IMR-90 (cell line): ENCODE measurements at regions not wholly inside any gene's neighbourhood (a gene's known extent, or its start where the extent isn't known, plus 50 kb on each side); places are given as distances from the start of the nearest gene placed in this dataset.

Experiments
- ATAC-seq: fragments of 200-7000 bp; cut with Tn5 transposase; 2 replicates; pipeline ENCODE4 v1.9.1; 2020; ENCODE audit warnings: low read depth, mild to moderate bottlenecking, moderate library complexity
- BruUV-seq: library from RNA; stranded (reverse); fragments of 400-500 nt; replicated peaks from 2 replicates; lab custom pipeline; 2021; lab: Mats Ljungman, UMichigan
- CTCF ChIA-PET: fragments of 300-600 bp; formaldehyde crosslinking; extraction: SDS; loops from one replicate; lab custom pipeline; 2021; ENCODE audit warnings: antibody characterized with exemption; lab: Yijun Ruan, JAX
- POLR2A ChIA-PET: fragments of 300-600 bp; sonication (Branson Sonifier 250); formaldehyde crosslinking; loops from one replicate; lab custom pipeline; 2022; ENCODE audit warnings: antibody characterized with exemption; ENCODE audit not compliant: unreplicated experiment; lab: Charles Lee
- DNase-seq: peaks from one replicate; pipeline ENCODE4 v3.0.0; 2013
- H2AFZ ChIP-seq: replicated peaks from 2 replicates; pipeline ENCODE3; 2013; ENCODE audit warnings: low read length, mild to moderate bottlenecking; ENCODE audit not compliant: poor library complexity
- H2AK5ac ChIP-seq: 2 replicates; pipeline ENCODE4 v1.6.1; 2013; ENCODE audit warnings: low read depth, low read length, inconsistent platforms
- H2AK9ac ChIP-seq: replicated peaks from 2 replicates; pipeline ENCODE3; 2013; ENCODE audit warnings: mild to moderate bottlenecking, low read depth, low read length, moderate library complexity; ENCODE audit not compliant: poor library complexity
- H2BK120ac ChIP-seq: 2 replicates; pipeline ENCODE4 v1.6.1; 2013; ENCODE audit warnings: low read depth, low read length, inconsistent platforms
- H2BK15ac ChIP-seq: 3 replicates; pipeline ENCODE4 v1.6.1; 2013; ENCODE audit warnings: low read depth, low read length, inconsistent platforms
- H2BK20ac ChIP-seq: 2 replicates; pipeline ENCODE4 v1.6.1; 2013; ENCODE audit warnings: low read depth, mild to moderate bottlenecking, inconsistent platforms, low read length, moderate library complexity
- H2BK5ac ChIP-seq: 2 replicates; pipeline ENCODE4 v1.6.1; 2013; ENCODE audit warnings: mild to moderate bottlenecking, low read depth, low read length, inconsistent platforms; ENCODE audit not compliant: poor library complexity, severe bottlenecking
- H3K14ac ChIP-seq: replicated peaks from 2 replicates; pipeline ENCODE4 v1.6.1; 2013; ENCODE audit warnings: low read depth, low read length, inconsistent platforms
- H3K18ac ChIP-seq: 2 replicates; pipeline ENCODE4 v1.6.1; 2013; ENCODE audit warnings: low read depth, low read length, control low read depth
- H3K23ac ChIP-seq: 2 replicates; pipeline ENCODE4 v1.6.1; 2013; ENCODE audit warnings: low read depth, low read length, inconsistent platforms
- H3K27ac ChIP-seq: 2 replicates; pipeline ENCODE4 v1.5.1; 2013; ENCODE audit warnings: mild to moderate bottlenecking, control low read depth, low read length; ENCODE audit not compliant: insufficient read depth
- H3K27me3 ChIP-seq: 2 replicates; pipeline ENCODE4 v1.6.1; 2013; ENCODE audit warnings: low read length; ENCODE audit not compliant: control insufficient read depth, insufficient read depth
- H3K36me3 ChIP-seq: 2 replicates; pipeline ENCODE4 v1.6.1; 2013; ENCODE audit warnings: low read length, mixed read lengths; ENCODE audit not compliant: control insufficient read depth, insufficient read depth
- H3K4ac ChIP-seq: 2 replicates; pipeline ENCODE4 v1.6.1; 2013; ENCODE audit warnings: low read depth, low read length, inconsistent platforms
- H3K4me1 ChIP-seq: 2 replicates; pipeline ENCODE4 v1.6.1; 2013; ENCODE audit warnings: low read length, mixed read lengths; ENCODE audit not compliant: control insufficient read depth, insufficient read depth
- H3K4me2 ChIP-seq: 2 replicates; pipeline ENCODE4 v1.6.1; 2013; ENCODE audit warnings: low read depth, mild to moderate bottlenecking, control low read depth, low read length, moderate library complexity
- H3K4me3 ChIP-seq: 2 replicates; pipeline ENCODE4 v1.5.1; 2013; ENCODE audit warnings: low read depth, mild to moderate bottlenecking, control low read depth, low read length, moderate library complexity; ENCODE audit not compliant: insufficient read depth
- H3K56ac ChIP-seq: 2 replicates; pipeline ENCODE4 v1.6.1; 2013; ENCODE audit warnings: low read length, inconsistent platforms; ENCODE audit not compliant: insufficient read depth; ENCODE audit errors: extremely low read depth
- H3K79me1 ChIP-seq, 2 experiments: 2 replicates each; pipeline ENCODE4 v1.6.1; 2013; ENCODE audit warnings: low read length in 2 of 2, inconsistent platforms in 1 of 2, low read depth in 1 of 2
- H3K9ac ChIP-seq: 2 replicates; pipeline ENCODE4 v1.6.1; 2013; ENCODE audit warnings: low read depth, low read length, control low read depth
- H3K9me1 ChIP-seq: 2 replicates; pipeline ENCODE4 v1.6.1; 2013; ENCODE audit warnings: low read length, inconsistent platforms; ENCODE audit not compliant: insufficient read depth
- H3K9me3 ChIP-seq: 2 replicates; pipeline ENCODE4 v1.6.1; 2013; ENCODE audit warnings: low read length; ENCODE audit not compliant: control insufficient read depth, insufficient read depth
- H4K20me1 ChIP-seq: 2 replicates; pipeline ENCODE4 v1.6.1; 2013; ENCODE audit warnings: low read length, inconsistent platforms; ENCODE audit not compliant: insufficient read depth
- H4K5ac ChIP-seq: 2 replicates; pipeline ENCODE4 v1.6.1; 2013; ENCODE audit warnings: mild to moderate bottlenecking, low read depth, low read length, control low read depth
- H4K8ac ChIP-seq, 2 experiments: 2 replicates each; pipeline ENCODE4 v1.6.1; 2013; ENCODE audit warnings: low read depth in 2 of 2, low read length in 2 of 2, control low read depth in 1 of 2, inconsistent platforms in 1 of 2
- H4K91ac ChIP-seq: 2 replicates; pipeline ENCODE4 v1.6.1; 2013; ENCODE audit warnings: low read depth, low read length, inconsistent platforms; ENCODE audit not compliant: insufficient read depth
- BHLHE40 ChIP-seq: fragments of 150-350 bp; IDR thresholded peaks from 2 replicates; pipeline ENCODE4 v1.6.1; 2016; ENCODE audit warnings: mild to moderate bottlenecking, low read depth, low read length
- CEBPB ChIP-seq: IDR thresholded peaks from 2 replicates; pipeline ENCODE4 v1.6.1; 2012; ENCODE audit warnings: low read depth, low read length, improper control_type of control experiment
- CHD1 ChIP-seq: IDR thresholded peaks from 2 replicates; pipeline ENCODE4 v1.6.1; 2012; ENCODE audit warnings: low read depth, low read length, improper control_type of control experiment
- CTCF ChIP-seq: conservative IDR thresholded peaks from 2 replicates; pipeline ENCODE4 v1.5.1; 2012; ENCODE audit warnings: mild to moderate bottlenecking, low read depth, low read length, improper control_type of control experiment
- FOS ChIP-seq: fragments of 150-350 bp; IDR thresholded peaks from 2 replicates; pipeline ENCODE4 v1.6.1; 2016; ENCODE audit warnings: low read depth, low read length
- MAFK ChIP-seq: IDR thresholded peaks from 2 replicates; pipeline ENCODE4 v1.6.1; 2012; ENCODE audit warnings: low read depth, low read length, improper control_type of control experiment
- MAZ ChIP-seq: IDR thresholded peaks from 2 replicates; pipeline ENCODE4 v1.6.1; 2012; ENCODE audit warnings: low read depth, mild to moderate bottlenecking, low read length, improper control_type of control experiment, moderate library complexity, borderline replicate concordance
- MXI1 ChIP-seq: IDR thresholded peaks from 2 replicates; pipeline ENCODE4 v1.6.1; 2012; ENCODE audit warnings: low read depth, mild to moderate bottlenecking, low read length, moderate library complexity, borderline replicate concordance
- NFE2L2 ChIP-seq: fragments of 150-350 bp; IDR thresholded peaks from 2 replicates; pipeline ENCODE4 v1.6.1; 2016; ENCODE audit warnings: low read depth, mild to moderate bottlenecking, low read length
- POLR2A ChIP-seq: IDR thresholded peaks from 2 replicates; pipeline ENCODE4 v1.6.1; 2012; ENCODE audit warnings: mild to moderate bottlenecking, low read depth, low read length
- RAD21 ChIP-seq: IDR thresholded peaks from 2 replicates; pipeline ENCODE4 v1.6.1; 2012; ENCODE audit warnings: low read length, improper control_type of control experiment
- RCOR1 ChIP-seq: IDR thresholded peaks from 2 replicates; pipeline ENCODE4 v1.6.1; 2012; ENCODE audit warnings: mild to moderate bottlenecking, low read length, improper control_type of control experiment; ENCODE audit not compliant: insufficient replicate concordance
- RFX5 ChIP-seq: IDR thresholded peaks from 2 replicates; pipeline ENCODE4 v1.8.0; 2012; ENCODE audit warnings: low read depth, mild to moderate bottlenecking, low read length, moderate library complexity
- SMC3 ChIP-seq: fragments of 150-350 bp; IDR thresholded peaks from 2 replicates; pipeline ENCODE4 v1.6.1; 2016; ENCODE audit warnings: low read depth, mild to moderate bottlenecking, antibody characterized with exemption, low read length, moderate library complexity
- WGBS, 2 experiments: methylation state at CpG; one replicate each; pipeline versions ENCODE4 v1.1.5 to v1.1.7; 2013; ENCODE audit warnings: missing lambda C conversion rate in 2 of 2; ENCODE audit not compliant: insufficient read length in 1 of 2; ENCODE audit errors: extremely low coverage in 2 of 2; 5-methylcytosine and 5-hydroxymethylcytosine counted together
- dilution Hi-C: fragments of 300-500 bp; cut with HindIII; formaldehyde crosslinking; loops from one replicate; pipeline ENCODE4 v1.14.3; 2018; ENCODE audit warnings: low sequenced_read_pairs; ENCODE audit not compliant: unreplicated experiment
- in situ Hi-C: fragments of 300-500 bp; cut with MboI; formaldehyde crosslinking; loops from 3 replicates; pipeline ENCODE4 v1.14.3; 2019; ENCODE audit warnings: low sequenced_read_pairs, inconsistent platforms, mixed read lengths
- intact Hi-C: fragments of 100-400 bp; cut with micrococcal nuclease; formaldehyde crosslinking; loops from 2 replicates; pipeline ENCODE4 v1.10.0; 2022
- TF ChIP-seq, protein P1 (sequence below): fragments of 150-350 bp; IDR thresholded peaks from 2 replicates; pipeline ENCODE4 v1.6.1; 2017; ENCODE audit warnings: mild to moderate bottlenecking, antibody characterized with exemption, low read length, low read depth
- TF ChIP-seq, protein P2 (sequence below): fragments of 150-350 bp; IDR thresholded peaks from 2 replicates; pipeline ENCODE4 v1.6.1; 2016; ENCODE audit warnings: low read depth, mild to moderate bottlenecking, low read length, moderate library complexity, borderline replicate concordance

- DNase-seq (peak; percentile 31), ATAC-seq (no peak)
- no TSS peak for BruUV-seq
- H2BK20ac ChIP-seq, result no peak overlapping the region
- H3K9me3 ChIP-seq, result no peaks in the 10 kb centered on the region
- no peak overlapping the region for H3K4ac ChIP-seq
- H3K18ac ChIP-seq, result no peak overlapping the region
- POLR2A ChIA-PET, result no interaction called here
- no peak overlapping the region for H4K8ac ChIP-seq
- no peak overlapping the region for H3K9ac ChIP-seq
- TF ChIP-seq BHLHE40 (no peak), FOS (no peak), CTCF (no peak), POLR2A (no peak), RAD21 (no peak), CEBPB (no peak), MAFK (no peak), NFE2L2 (no peak), RFX5 (no peak), SMC3 (no peak), CHD1 (no peak), MXI1 (no peak), RCOR1 (no peak), MAZ (no peak)
- TF ChIP-seq, protein P1, sequence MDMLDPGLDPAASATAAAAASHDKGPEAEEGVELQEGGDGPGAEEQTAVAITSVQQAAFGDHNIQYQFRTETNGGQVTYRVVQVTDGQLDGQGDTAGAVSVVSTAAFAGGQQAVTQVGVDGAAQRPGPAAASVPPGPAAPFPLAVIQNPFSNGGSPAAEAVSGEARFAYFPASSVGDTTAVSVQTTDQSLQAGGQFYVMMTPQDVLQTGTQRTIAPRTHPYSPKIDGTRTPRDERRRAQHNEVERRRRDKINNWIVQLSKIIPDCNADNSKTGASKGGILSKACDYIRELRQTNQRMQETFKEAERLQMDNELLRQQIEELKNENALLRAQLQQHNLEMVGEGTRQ, result no peak
- TF ChIP-seq, protein P2, sequence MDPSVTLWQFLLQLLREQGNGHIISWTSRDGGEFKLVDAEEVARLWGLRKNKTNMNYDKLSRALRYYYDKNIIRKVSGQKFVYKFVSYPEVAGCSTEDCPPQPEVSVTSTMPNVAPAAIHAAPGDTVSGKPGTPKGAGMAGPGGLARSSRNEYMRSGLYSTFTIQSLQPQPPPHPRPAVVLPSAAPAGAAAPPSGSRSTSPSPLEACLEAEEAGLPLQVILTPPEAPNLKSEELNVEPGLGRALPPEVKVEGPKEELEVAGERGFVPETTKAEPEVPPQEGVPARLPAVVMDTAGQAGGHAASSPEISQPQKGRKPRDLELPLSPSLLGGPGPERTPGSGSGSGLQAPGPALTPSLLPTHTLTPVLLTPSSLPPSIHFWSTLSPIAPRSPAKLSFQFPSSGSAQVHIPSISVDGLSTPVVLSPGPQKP, result no peak
- H2AFZ ChIP-seq, result no peak overlapping the region
- no peaks in the 10 kb centered on the region for H3K4me1 ChIP-seq
- CTCF ChIA-PET, result no interaction called here
- no peak overlapping the region for H2BK5ac ChIP-seq
- H3K56ac ChIP-seq, result no peak overlapping the region
- dilution Hi-C loops, result no loop called here
- no peak overlapping the region for H3K4me3 ChIP-seq
- H3K14ac ChIP-seq, result no peak overlapping the region
- H4K20me1 ChIP-seq, result no peaks in the 10 kb centered on the region
- no CpG with 5 or more reads among the region's 2 CpGs for WGBS, 2 experiments
- no peak overlapping the region for H3K27ac ChIP-seq
- H2BK15ac ChIP-seq, result no peak overlapping the region
- in situ Hi-C loops, result no loop called here
- H3K36me3 ChIP-seq, result no peaks in the 10 kb centered on the region
- H4K91ac ChIP-seq, result no peak overlapping the region
- no peaks in the 10 kb centered on the region for H3K9me1 ChIP-seq
- H2AK5ac ChIP-seq, result no peak overlapping the region
- H3K79me1 ChIP-seq, result no peaks in the 10 kb centered on the region
- no peak overlapping the region for H2BK120ac ChIP-seq
- peaks cover 1% of the 10 kb centered on the region; the same call in 1 of the 2 replicates for H3K27me3 ChIP-seq
- no peak overlapping the region; the same call in 1 of the 2 replicates for H3K4me2 ChIP-seq
- intact Hi-C loops, result no loop called here
- H2AK9ac ChIP-seq, result no peak overlapping the region
- no peak overlapping the region for H4K5ac ChIP-seq
- H3K23ac ChIP-seq, result no peak overlapping the region
These were observed 54.3 kb upstream of the SGCE start for GRCh38 chr7:94710256-94710655.
